ENCODE measurements at regions not wholly inside any gene's neighbourhood (a gene's known extent, or its start where the extent isn't known, plus 50 kb on each side); places are given as distances from the start of the nearest gene placed in this dataset.

- no peak for DNase-seq (ENCODE audit: low spot score)
Observed at GRCh38 chr22:49138250-49138790, 689.4 kb downstream of the BRD1 start.

DNA sequence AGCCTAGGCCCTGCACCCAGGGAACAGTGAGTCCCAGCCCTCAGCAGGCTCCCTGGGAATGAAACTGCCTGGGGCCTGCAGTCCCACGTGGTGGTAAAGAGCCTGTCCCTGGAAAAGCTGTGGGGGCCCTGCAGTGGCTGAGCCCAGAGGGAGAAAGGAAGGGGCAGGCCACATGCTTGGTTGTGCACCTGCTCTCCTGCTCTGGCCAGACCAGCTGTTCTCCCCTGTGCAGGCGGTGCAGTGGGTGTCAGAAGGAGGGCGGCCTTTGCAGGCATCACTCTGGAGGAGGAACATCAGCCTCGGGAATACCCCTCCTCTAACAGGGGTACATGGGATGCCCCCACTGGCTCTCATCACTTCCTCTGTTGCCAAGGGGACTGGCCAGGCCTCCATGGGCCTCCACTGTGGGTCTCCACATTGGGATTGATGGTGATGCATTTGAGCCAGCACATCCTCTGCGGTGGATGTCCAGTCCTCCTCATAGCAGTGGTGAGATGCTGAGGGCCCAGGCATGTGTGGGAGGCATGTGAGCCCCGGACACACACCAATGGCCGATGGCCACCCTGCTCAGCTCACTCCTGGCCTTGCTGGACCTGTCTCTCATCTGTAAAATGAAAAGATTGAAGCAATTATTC, 690.4 kb downstream of the BRD1 start:
- DNase-seq (ENCODE audit: low spot score): no peak

- no peak for DNase-seq (ENCODE audit: low spot score)
Observed at GRCh38 chr22:49136816-49137180, 690.9 kb downstream of the BRD1 start.

- DNase-seq (ENCODE audit: low spot score): no peak
Observed at GRCh38 chr22:49136041-49136815, 691.4 kb downstream of the BRD1 start.

DNA sequence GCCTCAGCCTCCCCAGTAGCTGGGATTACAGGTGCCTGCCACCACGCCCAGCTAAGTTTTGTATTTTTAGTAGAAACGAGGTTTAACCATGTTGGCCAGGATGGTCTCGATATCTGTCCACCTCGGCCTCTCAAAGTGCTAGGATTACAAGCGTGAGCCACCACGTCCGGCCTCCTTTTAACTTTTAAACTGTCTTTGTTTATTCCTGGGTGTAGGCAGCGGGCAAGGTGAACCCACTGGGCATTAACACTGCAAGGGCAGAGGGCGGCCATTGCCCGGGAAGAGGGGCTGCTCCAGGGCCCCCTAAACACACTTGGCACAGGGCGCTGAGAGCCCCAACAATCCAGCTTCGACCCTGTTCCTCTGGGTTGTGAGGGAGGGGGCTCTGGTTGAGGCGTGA, 693.6 kb downstream of the BRD1 start:
- no peak for DNase-seq (ENCODE audit: low spot score)

DNA sequence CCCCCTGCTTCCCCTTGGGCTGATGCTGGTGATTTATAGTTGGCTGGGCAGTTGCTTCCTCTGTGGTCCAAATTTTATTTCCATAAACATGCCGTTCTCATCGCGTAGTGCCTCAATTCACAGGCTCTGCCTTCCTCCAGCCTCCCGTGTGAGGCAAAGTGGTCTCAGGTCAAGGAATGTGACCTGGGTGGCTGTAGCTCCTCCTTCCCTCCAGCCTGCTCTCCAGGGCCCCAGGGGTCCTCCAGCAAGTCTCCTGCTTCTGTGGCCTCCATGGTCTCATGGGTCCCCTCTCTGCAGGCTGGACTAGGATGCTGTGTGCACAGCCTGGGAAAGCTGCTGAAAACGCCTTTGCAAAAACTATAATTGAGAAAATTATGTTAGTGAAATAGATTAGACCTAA, 694.1 kb downstream of the BRD1 start:
- DNase-seq (ENCODE audit: low spot score): no peak

DNA sequence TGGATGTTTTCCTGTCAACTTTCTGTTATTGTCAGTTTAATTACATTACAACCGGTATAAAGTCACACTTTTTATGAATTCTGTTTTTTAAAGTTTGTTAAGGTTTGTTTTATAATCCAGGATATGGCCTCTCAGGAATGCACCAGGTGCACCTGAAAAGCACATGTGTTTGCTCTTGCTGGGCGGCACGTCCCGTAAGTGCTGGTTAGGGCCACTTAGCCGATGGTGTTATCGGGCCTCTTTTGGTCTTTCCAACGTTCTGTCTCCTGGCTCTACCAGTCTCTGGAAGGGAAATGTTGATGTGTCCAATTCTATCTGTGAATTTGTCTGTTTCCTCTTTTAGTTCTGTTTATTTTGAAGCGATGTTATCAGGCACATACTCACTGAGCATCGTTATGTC, 695.7 kb downstream of the BRD1 start:
- DNase-seq (ENCODE audit: low spot score): no peak

GRCh38 chr22:49129736-49130135, 697.9 kb downstream of the BRD1 start:
- no peak for DNase-seq (ENCODE audit: low spot score)

DNA sequence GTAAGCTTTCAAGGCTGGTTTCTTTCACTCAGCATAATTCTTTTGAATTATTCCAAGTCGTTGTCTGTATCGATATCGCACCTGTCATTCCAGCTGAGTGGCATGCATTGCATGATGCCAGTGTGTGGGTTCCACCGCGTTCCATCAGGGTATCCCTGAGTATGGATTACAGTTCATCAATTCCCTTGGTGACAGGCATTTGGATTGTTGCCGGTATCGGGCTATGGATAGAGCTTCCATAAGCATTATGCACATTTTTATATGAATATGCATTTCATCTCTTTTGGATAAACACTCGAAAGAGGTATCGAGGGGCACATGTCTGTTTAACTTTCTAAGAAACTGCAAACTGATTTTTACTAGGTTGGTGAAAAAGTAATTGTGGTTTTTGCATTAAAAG, 698.8 kb downstream of the BRD1 start:
- DNase-seq (ENCODE audit: low spot score): no peak

DNA sequence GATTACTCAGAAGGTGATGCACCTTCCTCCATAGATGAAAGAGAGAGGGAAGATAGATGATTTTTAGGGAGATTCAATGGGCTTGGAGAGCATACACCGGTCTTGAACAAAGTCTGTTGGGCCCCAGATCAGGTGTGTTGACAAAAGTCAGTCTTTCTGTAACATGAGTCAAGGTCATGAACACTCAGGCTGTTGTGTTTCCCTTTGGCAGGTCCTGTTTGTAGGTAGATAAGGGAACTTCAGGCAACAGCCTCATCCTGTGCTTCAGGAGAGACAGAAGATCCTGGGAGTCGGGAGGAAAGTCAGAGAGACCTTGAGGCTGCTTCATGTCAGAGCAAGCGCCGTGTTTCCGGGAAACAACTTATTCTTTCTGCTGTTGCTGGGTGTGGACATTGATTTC, 703.1 kb downstream of the BRD1 start:
- no peak for DNase-seq (ENCODE audit: low spot score)

- DNase-seq (ENCODE audit: low spot score): no peak
Observed at GRCh38 chr22:49123621-49124192, 704.0 kb downstream of the BRD1 start.

DNA sequence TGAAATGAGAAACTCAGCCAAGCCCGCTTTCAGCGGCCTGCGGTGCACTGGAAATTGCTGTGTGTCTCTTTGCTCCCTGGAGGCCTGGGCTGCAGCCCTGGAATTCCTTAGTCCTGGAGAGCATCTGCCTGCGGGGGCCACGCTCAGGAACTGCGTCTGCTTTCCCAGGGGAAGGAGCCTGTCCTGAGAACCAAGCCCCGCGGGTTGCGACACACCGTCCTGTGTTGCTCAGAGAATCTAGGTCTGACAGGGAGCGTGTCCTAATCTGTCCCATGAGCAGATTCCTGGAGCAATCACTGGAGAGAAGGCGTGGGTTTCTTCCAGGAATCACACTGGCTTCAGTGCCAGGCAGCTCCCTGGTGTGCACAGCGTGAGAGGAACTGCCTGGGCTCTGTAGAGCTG, 708.1 kb downstream of the BRD1 start:
- no peak for DNase-seq (ENCODE audit: low spot score)

DNA sequence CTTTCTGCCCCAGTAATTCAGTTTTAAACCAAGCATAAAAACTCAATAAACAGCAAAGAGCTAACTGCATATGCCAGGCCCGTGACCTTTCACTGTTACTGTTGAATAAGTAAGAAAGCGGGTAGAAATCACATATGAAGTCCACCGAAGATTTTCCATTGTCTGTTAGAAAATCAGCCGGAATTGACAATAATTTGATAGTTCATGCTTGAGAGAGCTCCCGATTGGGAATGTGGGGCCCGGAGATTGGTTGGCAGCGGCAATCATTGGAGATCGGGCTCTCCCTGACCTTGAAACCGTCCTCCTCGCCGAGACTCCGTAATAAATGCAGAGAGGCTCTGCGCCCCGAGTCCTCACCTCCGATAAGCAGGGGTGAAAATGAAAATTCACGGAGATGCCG, 709.6 kb downstream of the BRD1 start:
- no peak for DNase-seq (ENCODE audit: low spot score)

DNA sequence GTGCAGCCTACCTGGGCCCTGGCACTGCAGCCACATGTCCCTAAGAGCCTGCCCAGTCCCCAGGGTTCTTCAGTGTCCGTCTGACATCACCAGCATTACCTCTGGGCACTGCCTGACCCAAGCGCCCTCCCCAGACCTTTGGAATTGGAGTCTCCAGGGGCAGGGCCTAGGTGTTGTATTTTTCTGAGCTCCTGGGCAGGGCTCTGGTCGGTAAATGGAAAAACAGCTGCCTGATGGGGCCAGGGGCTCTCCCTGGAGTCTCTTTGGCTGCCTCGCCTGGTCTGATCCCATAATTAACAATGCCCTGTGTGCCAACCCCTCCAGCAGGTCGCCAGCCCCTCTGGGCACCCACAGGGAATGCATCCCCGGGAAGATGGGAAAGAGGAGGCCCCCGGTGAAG, 710.2 kb downstream of the BRD1 start:
- no peak for DNase-seq (ENCODE audit: low spot score)

DNA sequence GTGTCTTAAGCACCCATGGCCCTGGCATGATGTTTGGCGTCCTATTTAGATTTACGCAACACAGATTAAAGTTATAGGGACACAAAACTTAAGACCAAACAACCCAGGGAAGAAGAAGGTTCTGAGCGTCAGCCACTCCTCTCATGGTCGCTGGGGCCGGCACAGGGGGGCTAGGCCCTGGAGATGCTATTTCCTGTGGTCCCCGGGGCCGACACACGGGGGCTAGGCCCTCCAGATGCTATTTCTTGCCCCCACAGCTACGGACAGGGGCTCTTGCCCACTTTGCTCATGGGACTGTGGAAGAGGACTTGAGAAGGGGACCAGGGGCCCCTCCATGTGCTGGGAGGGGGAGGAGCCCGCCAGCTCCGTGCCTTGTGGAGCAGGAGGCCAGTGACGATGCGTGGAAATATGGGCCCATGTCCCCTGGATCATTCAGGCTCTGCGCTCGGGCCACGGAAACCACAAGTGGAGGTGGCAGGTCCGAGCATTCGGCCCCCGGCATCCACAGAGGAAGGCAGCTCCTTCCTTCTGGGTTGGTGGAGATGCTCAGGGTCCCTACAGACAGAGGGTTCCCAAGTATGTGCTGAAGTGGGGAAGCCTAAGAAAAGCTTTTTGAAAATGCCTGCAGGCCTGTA, 711.1 kb downstream of the BRD1 start:
- DNase-seq (ENCODE audit: low spot score): no peak

DNA sequence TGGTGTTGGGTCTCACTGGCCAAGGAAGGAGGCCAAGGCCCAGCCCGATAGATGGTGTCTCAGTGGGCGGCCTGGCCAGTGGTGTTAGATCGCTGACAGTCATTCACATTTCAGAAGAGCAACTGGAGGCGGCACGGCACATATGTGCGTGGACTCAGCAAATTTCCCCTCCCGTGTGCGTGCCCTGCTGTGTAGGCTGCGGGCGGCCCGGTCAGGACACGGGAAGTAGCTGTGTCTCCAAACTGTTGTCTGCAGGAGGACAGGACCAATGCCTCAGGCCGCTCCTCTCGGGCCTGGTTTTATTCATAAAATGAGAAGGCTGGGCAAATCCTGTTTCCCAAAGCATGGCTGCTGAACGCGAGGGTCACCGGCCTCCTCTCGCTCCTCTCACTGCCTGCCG, 711.7 kb downstream of the BRD1 start:
- DNase-seq (ENCODE audit: low spot score): no peak

- DNase-seq (ENCODE audit: low spot score): no peak
Observed at GRCh38 chr22:49115197-49115596, 712.5 kb downstream of the BRD1 start.

DNA sequence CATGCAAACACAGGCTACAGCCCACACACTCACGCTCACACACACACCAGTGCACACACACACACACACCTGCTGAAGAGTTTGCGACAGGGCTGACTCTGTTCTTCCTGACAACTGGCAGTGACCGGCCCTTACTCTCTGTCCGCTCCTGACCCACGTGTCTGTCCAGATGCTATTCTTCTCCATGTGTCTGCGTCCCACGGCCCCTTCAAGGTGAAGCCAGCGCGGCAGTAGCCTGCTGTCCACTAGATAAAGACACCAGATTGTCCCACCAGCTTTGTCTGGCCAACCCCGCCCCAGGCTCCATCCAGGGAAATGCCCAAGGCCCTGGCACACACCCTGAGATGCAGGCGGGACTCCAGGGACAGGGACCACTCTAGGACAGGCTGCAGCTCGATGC, 713.9 kb downstream of the BRD1 start:
- no peak for DNase-seq (ENCODE audit: low spot score)

DNA sequence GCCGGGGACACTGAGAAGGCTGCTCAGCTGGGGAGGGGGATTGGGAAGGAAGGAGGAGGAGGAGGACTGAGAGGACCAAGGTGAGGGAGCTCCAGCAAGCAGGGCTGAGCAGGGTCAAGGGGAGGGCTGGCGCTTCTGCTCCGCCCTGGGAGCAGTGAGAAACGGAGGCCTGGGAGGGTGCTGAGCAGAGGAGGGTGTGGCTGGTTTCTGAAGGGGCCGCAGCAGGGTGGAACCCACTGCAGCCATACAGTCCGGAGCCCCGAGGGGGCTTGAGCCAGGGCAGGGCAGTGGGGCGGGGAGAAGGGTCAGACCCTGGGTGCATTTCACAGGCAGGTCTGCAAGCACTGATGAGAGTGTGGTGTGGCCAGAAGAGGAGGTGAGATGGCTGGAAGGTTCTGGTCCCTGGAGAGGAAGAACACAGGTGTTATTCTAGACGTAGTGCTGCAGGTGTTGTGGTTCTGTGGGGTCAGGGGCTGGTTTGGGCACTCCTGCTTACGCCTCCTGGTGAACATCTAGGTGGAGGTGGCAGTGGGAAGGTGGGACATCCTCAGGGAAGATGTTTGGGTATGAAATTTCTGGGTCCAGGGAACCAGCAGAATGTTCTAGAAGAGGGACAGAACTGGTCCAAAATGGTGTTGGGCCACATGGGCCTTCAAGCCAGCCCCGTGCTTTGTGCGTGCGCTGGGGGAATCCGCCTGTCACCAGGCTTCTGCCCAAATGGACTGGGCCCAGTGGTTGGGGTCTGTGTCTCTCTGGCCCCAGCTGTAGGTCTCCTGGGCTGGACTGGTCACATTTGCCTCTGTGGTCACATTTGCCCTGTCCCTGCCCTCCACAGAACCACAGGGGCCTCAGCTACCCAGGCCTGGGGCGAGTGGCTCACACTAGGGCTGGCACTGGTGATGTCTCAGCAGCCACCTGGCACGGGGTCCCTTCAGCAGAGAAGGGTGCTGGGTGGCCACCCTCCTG, 714.7 kb downstream of the BRD1 start:
- no peak for DNase-seq (ENCODE audit: low spot score)

DNA sequence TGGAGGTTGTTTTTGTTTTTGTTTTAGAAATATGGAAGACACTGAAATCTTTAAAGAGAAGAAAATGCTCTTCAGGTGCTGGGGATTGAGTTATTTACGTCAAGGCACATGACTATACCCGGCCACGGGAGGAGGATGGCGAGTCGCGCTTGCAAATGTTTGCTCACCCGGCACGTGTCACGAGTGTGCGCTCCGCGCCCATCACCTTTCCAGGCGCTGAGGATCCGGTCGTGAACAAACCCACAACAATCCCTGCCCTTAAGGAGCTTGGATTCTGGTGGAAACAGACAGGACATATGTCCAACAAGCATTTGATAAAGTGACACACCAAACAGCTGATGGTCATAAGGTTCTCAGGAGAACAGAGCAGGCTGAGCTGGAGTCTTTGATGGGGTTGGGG, 715.5 kb downstream of the BRD1 start:
- DNase-seq (ENCODE audit: low spot score): no peak

- DNase-seq (ENCODE audit: low spot score): no peak
Observed at GRCh38 chr22:49111085-49111484, 716.6 kb downstream of the BRD1 start.
